SU-DHL-6 (cell line): ENCODE measurements at regions not wholly inside any gene's neighbourhood (a gene's known extent, or its start where the extent isn't known, plus 50 kb on each side); places are given as distances from the start of the nearest gene placed in this dataset.

Experiments
- H2AFZ ChIP-seq: fragments of 200-600 bp; sonication (generic); 2 replicates; pipeline ENCODE4 v1.6.1; 2014; ENCODE audit warnings: low read depth, mild to moderate bottlenecking, moderate library complexity, mixed read lengths, antibody characterized with exemption, low read length; ENCODE audit not compliant: severe bottlenecking
- H3F3A ChIP-seq: fragments of 200-600 bp; shearing (Covaris generic); 2 replicates; pipeline ENCODE4 v1.6.0; 2016; ENCODE audit warnings: antibody characterized with exemption, mild to moderate bottlenecking; ENCODE audit not compliant: insufficient read depth
- H3K27ac ChIP-seq: fragments of 200-600 bp; sonication (generic); 2 replicates; pipeline ENCODE4 v1.5.1; 2016; ENCODE audit warnings: low read depth, mild to moderate bottlenecking, low read length, moderate library complexity, mixed read lengths
- H3K27me3 ChIP-seq: fragments of 200-600 bp; sonication (generic), shearing (Covaris generic); 2 replicates; pipeline ENCODE4 v1.6.0; 2014; ENCODE audit warnings: mild to moderate bottlenecking, low read length
- H3K36me3 ChIP-seq: fragments of 200-600 bp; sonication (generic); 2 replicates; pipeline ENCODE4 v1.6.1; 2014; ENCODE audit warnings: mild to moderate bottlenecking, low read length, mixed read lengths
- H3K4me2 ChIP-seq: fragments of 300-600, 200-600 bp; shearing (Covaris generic), sonication (generic); 2 replicates; pipeline ENCODE4 v1.6.0; 2014; ENCODE audit warnings: low read length, low read depth, mild to moderate bottlenecking; ENCODE audit not compliant: poor library complexity, severe bottlenecking
- H3K4me3 ChIP-seq: fragments of 200-600 bp; sonication (generic); 2 replicates; pipeline ENCODE4 v1.5.1; 2014; ENCODE audit warnings: antibody characterized with exemption, low read length, mild to moderate bottlenecking, mixed read lengths; ENCODE audit not compliant: insufficient read depth, poor library complexity, severe bottlenecking
- H3K79me2 ChIP-seq: fragments of 200-600 bp; sonication (generic); 2 replicates; pipeline ENCODE4 v1.6.1; 2014; ENCODE audit warnings: mild to moderate bottlenecking, low read length, moderate library complexity; ENCODE audit not compliant: insufficient read depth
- H3K9ac ChIP-seq: fragments of 200-600 bp; sonication (generic); 2 replicates; pipeline ENCODE4 v1.7.0; 2014; ENCODE audit warnings: mild to moderate bottlenecking, low read length
- H3K9me2 ChIP-seq: fragments of 200-600 bp; sonication (generic); replicated peaks from 2 replicates; pipeline ENCODE4 v1.6.1; 2014; ENCODE audit warnings: low read length; ENCODE audit not compliant: insufficient read depth
- H3K9me3 ChIP-seq: fragments of 200-600 bp; sonication (generic); 2 replicates; pipeline ENCODE4 v1.6.1; 2014; ENCODE audit warnings: low read length, mixed read lengths; ENCODE audit not compliant: insufficient read depth
- H4K20me1 ChIP-seq: fragments of 200-600 bp; sonication (generic); 2 replicates; pipeline ENCODE4 v1.6.1; 2014; ENCODE audit warnings: low read depth, mild to moderate bottlenecking, antibody characterized with exemption, low read length, moderate library complexity, mixed read lengths
- CTCF ChIP-seq: fragments of 200-600 bp; sonication (generic); IDR thresholded peaks from one replicate; pipeline ENCODE4 v1.5.1; 2017; ENCODE audit warnings: antibody characterized with exemption, mild to moderate bottlenecking, low read length, moderate library complexity; ENCODE audit not compliant: insufficient read depth, poor library complexity, severe bottlenecking
- EZH2phosphoT487 ChIP-seq: fragments of 200-600 bp; sonication (generic), shearing (Covaris generic); conservative IDR thresholded peaks from 2 replicates; pipeline ENCODE4 v1.6.1; 2018; ENCODE audit warnings: mild to moderate bottlenecking, antibody characterized with exemption, low read length, moderate library complexity, mixed read lengths

GRCh38 chr15:94008104-94009074 lies 223.0 kb upstream of the MCTP2 start:
- Histone ChIP-seq H3F3A (no peaks in the 10 kb centered on the region), H2AFZ (no peak overlapping the region), H3K9ac (no peak overlapping the region), H3K27me3 (no peaks in the 10 kb centered on the region), H3K9me3 (no peaks in the 10 kb centered on the region), H4K20me1 (no peaks in the 10 kb centered on the region), H3K79me2 (no peaks in the 10 kb centered on the region), H3K4me2 (no peak overlapping the region), H3K9me2 (no peaks in the 10 kb centered on the region), H3K36me3 (no peaks in the 10 kb centered on the region), H3K4me3 (no peak overlapping the region), H3K27ac (no peak overlapping the region)
- TF ChIP-seq CTCF: no peak
- TF ChIP-seq EZH2phosphoT487: no peak

- no peaks in the 10 kb centered on the region for H3K79me2 ChIP-seq
These were observed 226.7 kb upstream of the MCTP2 start for GRCh38 chr15:94004697-94005096.

GRCh38 chr15:94002041-94002440 lies 229.3 kb upstream of the MCTP2 start:
- no peak overlapping the region for H3K9ac ChIP-seq

More at GRCh38 chr15:94004697-94005096, 226.7 kb upstream of the MCTP2 start:
- TF ChIP-seq EZH2phosphoT487 (no peak), CTCF (no peak)
- Histone ChIP-seq H4K20me1 (no peaks in the 10 kb centered on the region), H3K9me3 (no peaks in the 10 kb centered on the region), H3K36me3 (no peaks in the 10 kb centered on the region), H3K27ac (no peak overlapping the region), H3K4me2 (no peak overlapping the region), H3K9me2 (no peaks in the 10 kb centered on the region), H3F3A (no peaks in the 10 kb centered on the region), H3K4me3 (no peak overlapping the region), H2AFZ (no peak overlapping the region), H3K27me3 (no peaks in the 10 kb centered on the region), H3K9ac (no peak overlapping the region)

More at GRCh38 chr15:94002041-94002440, 229.3 kb upstream of the MCTP2 start:
- TF ChIP-seq EZH2phosphoT487 (no peak), CTCF (no peak)
- no peaks in the 10 kb centered on the region for H3K9me3 ChIP-seq
- no peaks in the 10 kb centered on the region for H3K9me2 ChIP-seq
- no peak overlapping the region for H2AFZ ChIP-seq
- no peak overlapping the region for H3K27ac ChIP-seq
- H3K36me3 ChIP-seq: no peaks in the 10 kb centered on the region
- H3K27me3 ChIP-seq: no peaks in the 10 kb centered on the region
- H3K4me2 ChIP-seq: no peak overlapping the region
- H3K4me3 ChIP-seq: no peak overlapping the region
- H3F3A ChIP-seq: no peaks in the 10 kb centered on the region
- H4K20me1 ChIP-seq: no peaks in the 10 kb centered on the region
- no peaks in the 10 kb centered on the region for H3K79me2 ChIP-seq
